ENCODE measurements at regions not wholly inside any gene's neighbourhood (a gene's known extent, or its start where the extent isn't known, plus 50 kb on each side); places are given as distances from the start of the nearest gene placed in this dataset.
A peak's percentile ranks its signal among the peaks of the same experiment; 100 is the strongest.

DNA sequence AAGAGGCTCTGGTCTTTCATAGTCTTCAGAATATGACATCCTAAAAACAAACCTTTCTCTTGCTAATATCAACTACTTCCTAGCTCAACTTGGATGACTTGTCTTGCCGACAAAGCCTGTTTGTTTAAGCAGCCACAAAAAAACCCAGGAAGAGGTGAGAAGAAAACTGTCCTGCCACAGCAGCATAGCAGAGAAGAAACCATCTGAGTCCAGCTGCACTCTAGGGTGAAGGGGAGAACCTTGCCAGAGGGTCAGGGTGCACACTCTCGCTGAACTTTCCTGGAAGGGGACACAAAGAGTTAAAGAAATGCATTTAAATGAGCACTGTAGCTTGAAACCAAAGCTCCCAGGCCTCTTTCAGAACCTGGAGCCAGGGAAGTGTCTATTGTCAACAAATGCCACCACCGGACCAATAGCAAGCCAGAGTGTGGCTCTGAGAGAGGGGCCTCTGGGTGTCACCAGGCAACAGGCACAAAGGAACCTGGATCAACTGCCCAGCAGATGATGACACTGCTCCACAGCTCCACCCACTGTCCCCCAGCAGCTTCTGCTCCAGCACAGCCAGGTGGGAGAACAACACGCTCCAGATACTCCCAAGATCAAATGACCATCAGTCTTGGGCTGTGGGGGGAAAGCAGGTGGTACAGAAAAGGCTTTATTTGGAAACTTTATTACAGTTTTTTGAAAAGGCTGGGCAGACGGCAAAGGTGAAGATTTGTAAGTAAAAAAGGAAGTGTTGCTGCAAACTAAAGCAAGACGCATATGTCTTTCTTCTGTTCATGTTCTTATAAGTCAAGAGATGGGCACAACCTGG, 105.7 kb downstream of the RASSF10 start:
- no peak for TF ChIP-seq Cebpa-rat (IDR thresholded peaks at IDR 0.05)
- H3K4me2 ChIP-seq, result 0 out of 2 replicates have a peak overlapping the region, but pooled peaks have one; percentile 1
- H3K27ac ChIP-seq, result no peak overlapping the region

GRCh38 chr11:13115380-13115675, 106.2 kb downstream of the RASSF10 start:
- Histone ChIP-seq H3K27ac (no peak overlapping the region), H3K4me1 (peaks cover 38% of the 10 kb centered on the region), H3K36me3 (no peaks in the 10 kb centered on the region), H4K20me1 (no peaks in the 10 kb centered on the region), H3K4me3 (no peak overlapping the region), H3K27me3 (no peaks in the 10 kb centered on the region), H3K9ac (no peak overlapping the region), H3K4me2 (0 out of 2 replicates have a peak overlapping the region, but pooled peaks have one; percentile 1), H3K9me3 (no peaks in the 10 kb centered on the region)
- TF ChIP-seq Cebpa-rat (IDR thresholded peaks at IDR 0.05), result no peak

More for the DNA sequence above, 105.7 kb downstream of the RASSF10 start:
- H3K9ac ChIP-seq, result no peak overlapping the region
- peaks cover 33% of the 10 kb centered on the region for H3K4me1 ChIP-seq
- H4K20me1 ChIP-seq, result no peaks in the 10 kb centered on the region
- no peaks in the 10 kb centered on the region for H3K36me3 ChIP-seq
- peaks cover under 1% of the 10 kb centered on the region for H3K9me3 ChIP-seq
- no peaks in the 10 kb centered on the region for H3K27me3 ChIP-seq
- H3K4me3 ChIP-seq, result no peak overlapping the region

DNA sequence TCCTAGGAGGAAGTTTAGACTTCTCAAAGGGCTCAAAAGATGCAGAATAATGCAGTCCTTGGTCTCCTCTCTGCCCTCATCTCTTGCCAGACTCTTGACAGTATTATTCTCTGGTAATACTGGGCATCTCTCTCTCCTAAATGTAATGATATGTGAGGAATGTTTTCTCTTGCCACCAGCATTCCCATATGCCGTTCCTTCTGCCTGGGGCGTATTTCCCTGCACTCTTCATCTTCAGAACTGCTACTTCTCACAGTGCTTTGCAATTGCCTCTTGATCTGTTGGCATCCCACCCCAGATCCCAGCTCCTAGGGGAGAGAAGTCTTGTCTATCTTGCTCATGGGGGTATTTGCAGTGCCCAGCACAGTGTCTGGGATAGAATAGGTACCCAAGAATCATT, 107.4 kb downstream of the RASSF10 start:
- H3K36me3 ChIP-seq, result no peaks in the 10 kb centered on the region
- H4K20me1 ChIP-seq, result no peaks in the 10 kb centered on the region
- H3K9ac ChIP-seq, result no peak overlapping the region
- no peaks in the 10 kb centered on the region for H3K27me3 ChIP-seq
- TF ChIP-seq Cebpa-rat (IDR thresholded peaks at IDR 0.05), result no peak
- no peak overlapping the region for H3K4me3 ChIP-seq
- peaks cover 30% of the 10 kb centered on the region for H3K4me1 ChIP-seq
- H3K27ac ChIP-seq, result no peak overlapping the region
- H3K4me2 ChIP-seq, result no peak overlapping the region
- no peaks in the 10 kb centered on the region for H3K9me3 ChIP-seq

DNA sequence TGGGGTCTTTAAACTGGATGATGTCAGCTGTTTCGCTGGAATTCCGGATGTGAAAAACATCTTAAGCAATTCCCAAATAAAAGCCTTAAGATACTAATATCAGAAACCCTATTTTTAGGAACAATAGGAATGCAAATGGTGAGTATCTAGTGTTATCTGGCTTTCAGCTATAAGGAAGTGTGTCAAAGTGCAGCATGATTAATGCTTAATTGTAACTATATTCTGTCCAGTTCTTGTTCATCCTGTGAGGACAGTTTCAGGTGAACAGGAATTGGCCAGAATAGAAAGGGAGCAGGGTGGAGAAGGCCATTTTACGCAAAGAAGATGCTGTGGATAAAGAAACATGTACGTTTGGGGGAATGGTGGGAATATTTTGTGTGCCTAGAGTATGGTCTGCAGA, 108.2 kb downstream of the RASSF10 start:
- no peak overlapping the region for H3K27ac ChIP-seq
- H3K4me2 ChIP-seq, result no peak overlapping the region
- H4K20me1 ChIP-seq, result no peaks in the 10 kb centered on the region
- H3K4me1 ChIP-seq, result peaks cover 30% of the 10 kb centered on the region
- no peak overlapping the region for H3K4me3 ChIP-seq
- H3K9me3 ChIP-seq, result 0 out of 2 replicates have a peak, but pooled peaks cover under 1% of the 10 kb centered on the region
- H3K27me3 ChIP-seq, result no peaks in the 10 kb centered on the region
- no peak overlapping the region for H3K9ac ChIP-seq
- no peak for TF ChIP-seq Cebpa-rat (IDR thresholded peaks at IDR 0.05)
- no peaks in the 10 kb centered on the region for H3K36me3 ChIP-seq

DNA sequence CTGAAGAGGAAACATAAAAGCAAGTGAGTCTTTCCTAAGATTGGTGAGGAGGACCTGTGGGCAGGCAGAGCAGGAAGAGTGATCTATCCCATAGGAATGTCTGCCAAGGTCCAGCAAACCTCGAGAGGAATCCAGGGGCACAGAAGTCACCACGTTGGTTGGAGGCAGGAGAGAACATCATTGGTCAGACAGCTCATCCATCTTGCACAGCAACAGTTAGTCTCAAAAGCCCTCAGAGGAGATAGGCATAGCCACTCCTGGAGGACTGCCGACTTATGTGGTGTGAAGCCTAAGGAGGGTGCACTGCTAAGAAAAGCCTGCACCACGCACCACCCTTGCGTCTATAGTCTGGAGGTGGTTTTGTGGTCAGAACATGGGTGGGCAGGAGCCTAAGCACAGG, 109.1 kb downstream of the RASSF10 start:
- Histone ChIP-seq H3K9ac (no peak overlapping the region), H3K36me3 (no peaks in the 10 kb centered on the region), H3K4me3 (no peak overlapping the region), H3K27ac (no peak overlapping the region), H3K4me1 (peaks cover 30% of the 10 kb centered on the region), H3K4me2 (peak overlapping the region; percentile 25), H3K9me3 (peaks cover 8% of the 10 kb centered on the region; the same call in 1 of the 2 replicates), H4K20me1 (no peaks in the 10 kb centered on the region), H3K27me3 (no peaks in the 10 kb centered on the region)
- no peak for TF ChIP-seq Cebpa-rat (IDR thresholded peaks at IDR 0.05)

DNA sequence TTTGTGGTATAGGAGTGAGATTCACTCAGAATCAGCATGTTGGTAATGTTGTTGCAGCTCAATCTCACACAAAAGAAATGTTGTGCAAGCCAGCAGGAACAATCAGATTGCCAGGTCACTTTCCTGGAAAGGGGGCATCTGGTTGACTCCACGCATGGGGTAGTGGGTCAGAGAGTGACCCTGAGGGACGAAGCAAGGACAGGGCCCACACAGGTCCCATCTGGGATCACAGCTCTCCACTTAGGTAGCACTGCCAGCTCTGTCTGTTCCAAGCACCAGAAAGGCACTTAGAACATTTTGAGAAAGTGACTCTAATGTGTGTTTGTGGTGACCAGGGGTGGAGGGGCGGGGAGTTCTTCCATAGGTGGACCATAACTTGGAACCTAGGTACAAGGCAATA, 109.5 kb downstream of the RASSF10 start:
- Histone ChIP-seq H3K4me1 (peaks cover 30% of the 10 kb centered on the region), H3K4me2 (peak overlapping the region; percentile 25), H3K9ac (no peak overlapping the region), H3K9me3 (peaks cover 9% of the 10 kb centered on the region; the same call in 1 of the 2 replicates), H3K27ac (no peak overlapping the region), H3K36me3 (no peaks in the 10 kb centered on the region), H3K27me3 (no peaks in the 10 kb centered on the region), H4K20me1 (no peaks in the 10 kb centered on the region), H3K4me3 (no peak overlapping the region)
- no peak for TF ChIP-seq Cebpa-rat (IDR thresholded peaks at IDR 0.05)

- Histone ChIP-seq H3K9ac (no peak overlapping the region), H3K4me2 (peak overlapping the region; percentile 32), H3K27ac (no peak overlapping the region), H3K9me3 (peaks cover 9% of the 10 kb centered on the region; the same call in 1 of the 2 replicates), H4K20me1 (no peaks in the 10 kb centered on the region), H3K36me3 (no peaks in the 10 kb centered on the region), H3K4me3 (no peak overlapping the region), H3K27me3 (no peaks in the 10 kb centered on the region), H3K4me1 (peaks cover 30% of the 10 kb centered on the region)
- no peak for TF ChIP-seq Cebpa-rat (IDR thresholded peaks at IDR 0.05)
Observed at GRCh38 chr11:13119361-13119760, 110.2 kb downstream of the RASSF10 start.

GRCh38 chr11:13119941-13120520, 110.9 kb downstream of the RASSF10 start:
- Histone ChIP-seq H4K20me1 (no peaks in the 10 kb centered on the region), H3K4me2 (peak overlapping the region; percentile 32), H3K27ac (no peak overlapping the region), H3K36me3 (no peaks in the 10 kb centered on the region), H3K4me3 (no peak overlapping the region), H3K4me1 (peaks cover 26% of the 10 kb centered on the region), H3K27me3 (no peaks in the 10 kb centered on the region), H3K9me3 (peaks cover 9% of the 10 kb centered on the region; the same call in 1 of the 2 replicates), H3K9ac (no peak overlapping the region)
- no peak for TF ChIP-seq Cebpa-rat (IDR thresholded peaks at IDR 0.05)

DNA sequence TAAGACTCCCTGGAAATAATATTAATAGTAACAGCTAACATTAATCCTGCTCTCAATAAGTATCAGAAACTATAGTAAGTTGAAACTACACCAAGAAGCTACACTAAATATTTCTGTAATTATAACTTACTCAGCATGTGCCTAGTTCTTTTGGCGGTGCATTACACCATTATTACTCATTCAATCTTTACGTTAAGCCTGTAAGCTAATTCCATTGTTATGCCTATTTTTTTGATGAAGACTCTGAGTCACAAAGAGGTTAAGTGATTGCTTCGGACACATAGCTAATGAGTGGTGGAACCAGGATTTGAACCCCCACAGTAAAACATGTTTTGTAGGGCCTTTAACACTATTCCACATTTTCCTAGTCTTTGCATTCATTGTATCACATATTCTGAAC, 111.6 kb downstream of the RASSF10 start:
- H3K27me3 ChIP-seq, result no peaks in the 10 kb centered on the region
- no peak overlapping the region for H3K9ac ChIP-seq
- peaks cover 14% of the 10 kb centered on the region; the same call in 1 of the 2 replicates for H3K9me3 ChIP-seq
- no peak for TF ChIP-seq Cebpa-rat (IDR thresholded peaks at IDR 0.05)
- no peak overlapping the region for H3K4me3 ChIP-seq
- peaks cover 22% of the 10 kb centered on the region for H3K4me1 ChIP-seq
- no peak overlapping the region for H3K27ac ChIP-seq
- H3K36me3 ChIP-seq, result no peaks in the 10 kb centered on the region
- no peaks in the 10 kb centered on the region for H4K20me1 ChIP-seq
- no peak overlapping the region for H3K4me2 ChIP-seq

DNA sequence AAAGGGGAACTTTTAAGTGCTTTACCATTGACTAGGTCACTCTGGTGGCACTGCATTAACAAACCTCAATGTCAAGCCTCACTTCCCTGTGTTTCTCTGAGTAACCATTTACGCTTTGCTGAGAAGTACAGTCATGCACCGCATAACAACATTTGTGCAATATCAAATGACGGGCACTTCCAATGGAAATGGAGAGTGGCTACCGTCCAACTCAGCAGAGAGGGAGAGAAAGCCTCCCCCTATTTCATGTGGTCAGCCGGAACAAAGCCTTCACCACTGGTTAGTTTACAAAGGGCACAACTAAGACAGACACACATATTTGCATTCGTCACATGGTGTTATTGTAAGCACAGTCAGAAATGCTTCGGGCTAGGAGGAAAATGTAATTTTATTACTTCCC, 117.3 kb downstream of the RASSF10 start:
- TF ChIP-seq Cebpa-rat (IDR thresholded peaks at IDR 0.05), result no peak
- Histone ChIP-seq H3K36me3 (no peaks in the 10 kb centered on the region), H3K4me3 (no peak overlapping the region), H3K9me3 (peaks cover 32% of the 10 kb centered on the region), H3K4me1 (peaks cover 11% of the 10 kb centered on the region), H3K27me3 (no peaks in the 10 kb centered on the region), H3K9ac (no peak overlapping the region), H3K27ac (no peak overlapping the region), H4K20me1 (no peaks in the 10 kb centered on the region), H3K4me2 (peak overlapping the region; percentile 25; the same call in 1 of the 2 replicates)
